ENCODE measurements at regions not wholly inside any gene's neighbourhood (a gene's known extent, or its start where the extent isn't known, plus 50 kb on each side); places are given as distances from the start of the nearest gene placed in this dataset.

- no peaks in the 10 kb centered on the region for H3K4me1 ChIP-seq
- no peak overlapping the region for H3K4me3 ChIP-seq
- no peaks in the 10 kb centered on the region for H3K36me3 ChIP-seq (ENCODE audit: insufficient read depth in 1 of 2, low read depth in 1 of 2)
- no peak for TF ChIP-seq CTCF (IDR thresholded peaks at IDR 0.05)
- H3K27me3 ChIP-seq (ENCODE audit: insufficient read depth in 3 of 3, low read length in 2 of 3) = no peaks in the 10 kb centered on the region
- ATAC-seq = peak in 3 of 4 donors; percentile 50 to 64 (median 54)
- no peak overlapping the region for H3K27ac ChIP-seq
- intact Hi-C loops (cut with DNase I) = no loop called here
- H3K9me3 ChIP-seq = no peaks in the 10 kb centered on the region
- DNase-seq = no peak
Measured at GRCh38 chr3:35200056-35200455, 439.3 kb upstream of the ARPP21 start.

GRCh38 chr3:35201211-35201610 lies 438.1 kb upstream of the ARPP21 start:
- Histone ChIP-seq H3K4me3 (no peak overlapping the region), H3K36me3 (ENCODE audit: insufficient read depth in 1 of 2, low read depth in 1 of 2) (no peaks in the 10 kb centered on the region), H3K9me3 (no peaks in the 10 kb centered on the region), H3K4me1 (no peaks in the 10 kb centered on the region), H3K27ac (no peak overlapping the region), H3K27me3 (ENCODE audit: insufficient read depth in 3 of 3, low read length in 2 of 3) (no peaks in the 10 kb centered on the region)
- WGBS, 3 donors = 68 to 83% (median 69%) methylated on average over 2 of the region's 2 CpGs
- ATAC-seq = no peak
- intact Hi-C loops (cut with DNase I) = no loop called here
- no peak for DNase-seq
- no peak for TF ChIP-seq CTCF (IDR thresholded peaks at IDR 0.05)

- 68 to 75% (median 70%) methylated on average over 31 of the region's 31 CpGs for WGBS, 3 donors
- no peaks in the 10 kb centered on the region for H3K36me3 ChIP-seq (ENCODE audit: insufficient read depth in 1 of 2, low read depth in 1 of 2)
- no peaks in the 10 kb centered on the region for H3K27me3 ChIP-seq (ENCODE audit: insufficient read depth in 3 of 3, low read length in 2 of 3)
- no peaks in the 10 kb centered on the region for H3K4me1 ChIP-seq
- ATAC-seq (no peak), DNase-seq (no peak)
- intact Hi-C loops (cut with DNase I) = no loop called here
- no peak for TF ChIP-seq CTCF (IDR thresholded peaks at IDR 0.05)
- no peaks in the 10 kb centered on the region for H3K9me3 ChIP-seq
- no peak overlapping the region for H3K27ac ChIP-seq
- no peak overlapping the region for H3K4me3 ChIP-seq
Measured at GRCh38 chr3:35215525-35216500, 423.5 kb upstream of the ARPP21 start.

DNA sequence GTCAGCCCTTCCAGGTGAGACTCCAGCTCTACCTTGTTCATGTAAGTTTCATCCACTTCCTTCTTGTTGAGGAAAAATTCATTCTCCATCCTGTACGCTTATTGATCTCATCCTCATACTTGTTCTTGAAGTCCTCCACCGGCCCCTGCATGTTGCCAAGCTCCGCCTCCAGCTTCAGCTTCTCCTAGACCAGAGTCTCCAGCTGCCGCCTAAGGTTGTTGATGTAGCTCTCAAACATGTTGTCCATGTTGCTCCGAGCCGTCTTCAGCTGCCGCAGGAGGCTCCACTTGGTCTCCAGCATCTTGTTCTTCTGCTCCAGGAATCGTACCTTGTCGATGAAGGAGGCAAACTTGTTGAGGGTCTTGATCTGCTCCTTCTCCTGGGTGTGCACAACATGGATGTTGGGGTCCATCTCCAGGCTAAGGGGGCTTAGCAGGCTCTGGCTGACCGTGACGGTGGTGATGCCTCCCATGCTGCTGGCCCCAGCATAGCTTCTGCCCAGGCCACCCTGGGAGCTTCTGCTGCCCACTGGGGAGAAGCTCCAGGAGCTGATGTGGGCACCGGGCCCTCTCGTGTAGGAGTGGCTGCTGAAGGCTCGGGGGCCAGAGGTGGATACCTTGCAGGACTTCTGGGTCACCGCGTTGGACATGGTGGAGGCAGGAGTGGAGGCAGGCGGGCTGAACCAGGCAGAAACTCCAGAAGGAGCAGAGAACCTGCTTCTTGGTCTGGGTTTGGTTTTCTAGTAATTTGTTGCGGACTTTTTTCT lies 422.6 kb upstream of the ARPP21 start:
- Histone ChIP-seq H3K9me3 (no peaks in the 10 kb centered on the region), H3K27ac (no peak overlapping the region), H3K27me3 (ENCODE audit: insufficient read depth in 3 of 3, low read length in 2 of 3) (no peaks in the 10 kb centered on the region), H3K36me3 (ENCODE audit: insufficient read depth in 1 of 2, low read depth in 1 of 2) (no peaks in the 10 kb centered on the region), H3K4me3 (no peak overlapping the region), H3K4me1 (no peaks in the 10 kb centered on the region)
- 94% methylated on average over 18 of the region's 18 CpGs for WGBS, 3 donors
- ATAC-seq = no peak
- DNase-seq = peak in 1 of 2 donors; percentile 44
- intact Hi-C loops (cut with DNase I) = no loop called here
- TF ChIP-seq CTCF (IDR thresholded peaks at IDR 0.05) = no peak
